Memory B cell (primary cell): ENCODE measurements at regions not wholly inside any gene's neighbourhood (a gene's known extent, or its start where the extent isn't known, plus 50 kb on each side); places are given as distances from the start of the nearest gene placed in this dataset.
"Not testable (repeated sequence)": the region's sequence is repeated elsewhere in the genome, so short reads cannot be mapped to it uniquely, and the experiment has no call there.

ENCODE experiments used
- ATAC-seq: fragments of 150-1000 bp; cut with Tn5 transposase; 2 replicates; pipeline ENCODE4 v1.10.0; 2021; ENCODE audit warnings: low read depth, mild to moderate bottlenecking, moderate library complexity
- DNase-seq, 2 donors: peaks; one replicate each; pipeline ENCODE4 v3.0.0; 2022; ENCODE audit warnings: low spot score in 2 of 2
- H3K27ac Mint-ChIP-seq: one replicate; pipeline ENCODE4 v1.8.0; 2022; ENCODE audit warnings: mild to moderate bottlenecking, moderate library complexity, mixed read lengths
- H3K27me3 Mint-ChIP-seq: one replicate; pipeline ENCODE4 v1.8.0; 2022; ENCODE audit warnings: mixed read lengths
- H3K36me3 Mint-ChIP-seq: one replicate; pipeline ENCODE4 v1.8.0; 2022; ENCODE audit warnings: mild to moderate bottlenecking, mixed read lengths
- H3K4me1 Mint-ChIP-seq: one replicate; pipeline ENCODE4 v1.8.0; 2022; ENCODE audit warnings: mixed read lengths
- H3K4me3 Mint-ChIP-seq: one replicate; pipeline ENCODE4 v1.8.0; 2022; ENCODE audit warnings: mild to moderate bottlenecking, moderate library complexity, mixed read lengths
- H3K9me3 Mint-ChIP-seq: one replicate; pipeline ENCODE4 v1.8.0; 2022; ENCODE audit warnings: mixed read lengths

DNA sequence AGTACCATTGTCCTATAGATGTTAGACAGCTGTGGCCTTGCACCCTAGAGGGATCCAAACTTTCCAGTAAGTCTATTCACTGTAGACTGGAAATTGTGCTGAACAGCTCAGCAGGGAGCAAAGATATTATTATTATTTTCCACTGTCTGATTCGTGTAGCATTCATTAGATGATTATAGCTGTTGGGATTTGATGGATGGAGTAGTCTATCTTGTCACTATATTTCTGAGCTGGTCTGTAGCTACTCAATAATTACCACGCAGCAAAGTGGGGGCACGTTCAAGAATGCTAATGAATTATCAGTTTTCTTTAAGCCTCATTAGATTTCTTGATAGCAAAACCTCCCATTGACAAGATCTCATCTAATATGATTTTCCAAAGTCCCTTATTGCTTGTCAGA lies 113.2 kb downstream of the RTP4 start:
- no peaks in the 10 kb centered on the region for H3K36me3 Mint-ChIP-seq
- H3K4me1 Mint-ChIP-seq, result no peaks in the 10 kb centered on the region
- peaks cover 3% of the 10 kb centered on the region for H3K9me3 Mint-ChIP-seq
- DNase-seq (no peak), ATAC-seq (no peak)
- H3K4me3 Mint-ChIP-seq, result no peak overlapping the region
- peaks cover 19% of the 10 kb centered on the region for H3K27me3 Mint-ChIP-seq
- H3K27ac Mint-ChIP-seq, result no peak overlapping the region

DNA sequence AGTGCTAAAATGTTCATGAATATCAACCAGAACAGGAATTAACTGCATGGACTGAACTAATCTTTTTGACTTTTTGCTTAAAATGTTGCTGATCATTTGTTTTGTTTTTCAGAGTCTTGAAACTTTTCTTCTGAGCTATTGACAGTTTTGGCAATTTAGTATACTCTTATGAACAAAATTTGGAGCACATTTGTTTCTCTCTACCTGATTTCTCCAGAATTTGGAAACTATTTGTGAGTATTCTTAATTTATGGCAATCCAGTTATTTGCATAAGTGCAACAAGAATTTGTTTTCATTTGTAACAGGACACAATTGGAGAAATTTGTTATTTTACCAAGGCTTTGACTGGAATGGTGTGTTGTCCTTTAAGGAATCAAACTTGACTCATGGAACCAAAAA lies 107.4 kb downstream of the RTP4 start:
- not testable (repeated sequence) for H3K27ac Mint-ChIP-seq, ATAC-seq, DNase-seq, H3K27me3 Mint-ChIP-seq, H3K36me3 Mint-ChIP-seq, H3K4me1 Mint-ChIP-seq, H3K4me3 Mint-ChIP-seq
- peaks cover 11% of the 10 kb centered on the region for H3K9me3 Mint-ChIP-seq

GRCh38 chr3:187473778-187474406 lies 105.7 kb downstream of the RTP4 start:
- peaks cover 10% of the 10 kb centered on the region for H3K27me3 Mint-ChIP-seq
- no peak overlapping the region for H3K4me3 Mint-ChIP-seq
- H3K4me1 Mint-ChIP-seq, result no peaks in the 10 kb centered on the region
- DNase-seq, result no peak
- H3K27ac Mint-ChIP-seq, result no peak overlapping the region
- H3K36me3 Mint-ChIP-seq, result peaks cover 2% of the 10 kb centered on the region
- H3K9me3 Mint-ChIP-seq, result peaks cover 13% of the 10 kb centered on the region
- no peak for ATAC-seq

GRCh38 chr3:187466306-187466705 lies 98.1 kb downstream of the RTP4 start:
- not testable (repeated sequence) for H3K4me1 Mint-ChIP-seq, H3K4me3 Mint-ChIP-seq, H3K27ac Mint-ChIP-seq, H3K9me3 Mint-ChIP-seq, ATAC-seq, DNase-seq, H3K36me3 Mint-ChIP-seq
- peaks cover 29% of the 10 kb centered on the region for H3K27me3 Mint-ChIP-seq

DNA sequence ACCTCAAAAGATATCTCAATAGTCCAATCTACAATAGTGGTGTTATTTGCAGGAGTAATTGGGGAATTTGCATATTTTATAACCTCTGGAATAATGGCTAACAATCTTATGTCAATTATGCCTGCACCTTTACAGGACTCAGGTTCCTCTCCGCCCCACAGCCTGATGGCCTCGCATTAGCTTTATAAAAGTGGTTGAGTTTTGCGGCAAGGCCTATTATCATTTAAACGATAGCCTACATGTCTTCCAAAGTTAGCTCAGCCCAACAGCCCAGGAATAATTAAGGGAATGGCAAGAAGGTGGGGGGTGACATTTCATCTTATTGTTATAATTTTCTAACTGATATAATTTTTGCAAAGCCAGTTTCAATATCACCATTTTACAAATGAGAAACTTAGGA lies 97.3 kb downstream of the RTP4 start:
- Mint-ChIP-seq H3K27me3 (peaks cover 26% of the 10 kb centered on the region), H3K36me3 (no peaks in the 10 kb centered on the region), H3K4me1 (no peaks in the 10 kb centered on the region), H3K4me3 (no peak overlapping the region), H3K9me3 (peaks cover 3% of the 10 kb centered on the region), H3K27ac (no peak overlapping the region)
- no peak for ATAC-seq
- no peak for DNase-seq

DNA sequence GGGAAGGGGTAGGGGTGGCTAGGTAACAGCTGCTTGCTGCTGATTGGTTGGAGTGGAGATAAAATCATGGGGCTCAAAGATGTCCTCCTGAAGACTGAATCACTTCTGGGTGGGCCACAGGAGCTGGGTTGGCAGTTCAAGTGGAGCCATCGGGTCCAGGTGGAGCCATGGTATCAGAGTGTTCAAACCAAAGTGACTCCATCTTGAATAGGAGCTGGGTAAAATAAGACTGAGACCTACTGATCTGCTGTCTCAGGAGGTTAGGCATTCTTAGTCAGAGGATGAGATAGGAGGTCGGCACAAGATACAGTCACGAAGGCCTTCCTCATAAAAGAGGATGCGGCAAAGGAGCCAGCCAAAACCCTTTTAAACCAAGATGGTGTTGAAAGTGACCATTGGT lies 96.5 kb downstream of the RTP4 start:
- Mint-ChIP-seq H3K36me3 (no peaks in the 10 kb centered on the region), H3K27me3 (peaks cover 21% of the 10 kb centered on the region), H3K4me3 (no peak overlapping the region), H3K4me1 (no peaks in the 10 kb centered on the region), H3K27ac (no peak overlapping the region), H3K9me3 (peaks cover 2% of the 10 kb centered on the region)
- no peak for ATAC-seq
- no peak for DNase-seq

GRCh38 chr3:187458921-187459320 lies 90.7 kb downstream of the RTP4 start:
- H3K4me1 Mint-ChIP-seq, result no peaks in the 10 kb centered on the region
- no peaks in the 10 kb centered on the region for H3K36me3 Mint-ChIP-seq
- no peak for DNase-seq
- H3K4me3 Mint-ChIP-seq, result no peak overlapping the region
- no peaks in the 10 kb centered on the region for H3K9me3 Mint-ChIP-seq
- no peak for ATAC-seq
- peaks cover 24% of the 10 kb centered on the region for H3K27me3 Mint-ChIP-seq
- H3K27ac Mint-ChIP-seq, result no peak overlapping the region

DNA sequence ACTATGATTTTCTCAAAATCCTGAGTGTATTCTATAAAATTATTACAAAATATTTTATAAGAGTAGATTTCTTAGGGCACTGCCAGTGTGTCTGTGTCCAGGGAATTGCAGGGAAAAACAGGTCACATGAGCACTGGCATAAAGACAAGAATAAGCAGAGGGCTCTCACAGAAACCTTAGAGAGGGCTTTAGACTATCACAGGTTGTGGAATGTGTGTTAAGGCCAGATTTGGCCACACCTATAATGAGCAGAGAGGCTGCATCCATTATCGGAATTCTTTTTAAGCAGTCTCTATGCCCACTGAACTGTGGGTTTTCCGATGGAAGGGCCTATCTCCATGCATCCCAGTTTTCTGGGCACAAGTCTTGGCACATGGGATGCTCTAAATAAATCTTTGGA lies 90.2 kb downstream of the RTP4 start:
- H3K27me3 Mint-ChIP-seq, result peaks cover 21% of the 10 kb centered on the region
- no peak for ATAC-seq
- H3K4me3 Mint-ChIP-seq, result no peak overlapping the region
- no peaks in the 10 kb centered on the region for H3K36me3 Mint-ChIP-seq
- no peaks in the 10 kb centered on the region for H3K4me1 Mint-ChIP-seq
- no peak overlapping the region for H3K27ac Mint-ChIP-seq
- H3K9me3 Mint-ChIP-seq, result no peaks in the 10 kb centered on the region
- DNase-seq, result no peak

DNA sequence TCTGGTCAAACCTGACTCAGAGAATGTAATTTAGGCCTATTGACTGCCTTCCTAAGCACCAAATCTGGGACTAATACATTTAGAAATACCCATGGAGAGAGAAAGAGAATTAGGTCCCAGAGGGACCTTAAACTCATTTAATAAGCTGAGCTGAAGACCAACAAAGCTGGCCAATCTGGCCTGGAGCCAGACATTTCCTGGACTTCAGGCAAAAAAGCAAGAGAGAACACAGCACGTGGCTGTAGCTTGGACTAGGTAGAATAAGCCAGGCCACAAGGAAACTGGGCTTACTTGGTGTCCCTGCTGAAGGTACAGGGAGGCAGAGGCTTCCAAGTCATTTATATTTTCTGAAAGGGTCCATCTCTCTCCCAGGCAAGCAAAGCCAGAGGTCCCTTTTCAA lies 88.1 kb downstream of the RTP4 start:
- H3K4me3 Mint-ChIP-seq, result no peak overlapping the region
- H3K36me3 Mint-ChIP-seq, result no peaks in the 10 kb centered on the region
- DNase-seq (no peak), ATAC-seq (no peak)
- H3K27ac Mint-ChIP-seq, result no peak overlapping the region
- no peaks in the 10 kb centered on the region for H3K9me3 Mint-ChIP-seq
- peaks cover 17% of the 10 kb centered on the region for H3K27me3 Mint-ChIP-seq
- H3K4me1 Mint-ChIP-seq, result no peaks in the 10 kb centered on the region

GRCh38 chr3:187454085-187454815 lies 86.1 kb downstream of the RTP4 start:
- peaks cover 15% of the 10 kb centered on the region for H3K27me3 Mint-ChIP-seq
- ATAC-seq (no peak), DNase-seq (no peak)
- no peaks in the 10 kb centered on the region for H3K9me3 Mint-ChIP-seq
- no peak overlapping the region for H3K4me3 Mint-ChIP-seq
- no peaks in the 10 kb centered on the region for H3K4me1 Mint-ChIP-seq
- no peaks in the 10 kb centered on the region for H3K36me3 Mint-ChIP-seq
- no peak overlapping the region for H3K27ac Mint-ChIP-seq

DNA sequence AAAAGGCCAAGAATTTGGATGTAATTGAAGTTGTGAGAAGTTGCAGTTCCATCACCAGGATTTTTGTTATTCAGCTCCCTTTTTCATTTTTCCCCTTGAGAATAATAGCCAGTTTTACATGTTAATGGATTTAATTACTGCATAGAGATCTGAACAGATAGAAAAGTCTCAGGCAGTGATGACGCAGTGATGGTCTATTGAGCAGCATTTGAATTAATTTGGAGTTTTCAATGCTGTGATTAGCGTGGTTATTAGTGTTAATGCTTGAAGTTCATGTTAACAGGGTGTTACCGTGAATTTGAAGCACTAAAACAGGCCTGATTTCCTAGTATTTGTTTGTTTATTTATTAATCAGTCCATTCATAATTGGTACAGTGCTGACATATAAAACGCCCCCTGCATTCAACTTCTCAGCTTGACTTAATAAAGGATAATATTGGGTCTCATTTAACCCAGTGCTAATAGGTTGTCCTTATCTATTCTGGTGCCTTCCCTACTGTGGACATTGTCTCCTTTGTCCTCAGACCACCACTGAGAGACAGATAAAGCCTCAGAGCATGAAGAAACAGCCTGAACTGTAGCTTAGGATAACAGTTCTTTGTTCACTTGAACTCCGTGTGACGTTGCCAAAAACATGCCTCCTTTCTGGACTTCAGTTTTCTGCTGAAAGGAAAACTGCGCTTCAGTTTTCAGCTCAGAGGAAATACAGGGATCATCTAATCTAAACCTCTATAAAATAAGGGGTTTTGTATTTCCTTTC lies 82.4 kb downstream of the RTP4 start:
- no peaks in the 10 kb centered on the region for H3K36me3 Mint-ChIP-seq
- no peak overlapping the region for H3K27ac Mint-ChIP-seq
- peaks cover 6% of the 10 kb centered on the region for H3K27me3 Mint-ChIP-seq
- no peaks in the 10 kb centered on the region for H3K4me1 Mint-ChIP-seq
- H3K9me3 Mint-ChIP-seq, result no peaks in the 10 kb centered on the region
- DNase-seq, result no peak
- H3K4me3 Mint-ChIP-seq, result no peak overlapping the region
- ATAC-seq, result no peak

DNA sequence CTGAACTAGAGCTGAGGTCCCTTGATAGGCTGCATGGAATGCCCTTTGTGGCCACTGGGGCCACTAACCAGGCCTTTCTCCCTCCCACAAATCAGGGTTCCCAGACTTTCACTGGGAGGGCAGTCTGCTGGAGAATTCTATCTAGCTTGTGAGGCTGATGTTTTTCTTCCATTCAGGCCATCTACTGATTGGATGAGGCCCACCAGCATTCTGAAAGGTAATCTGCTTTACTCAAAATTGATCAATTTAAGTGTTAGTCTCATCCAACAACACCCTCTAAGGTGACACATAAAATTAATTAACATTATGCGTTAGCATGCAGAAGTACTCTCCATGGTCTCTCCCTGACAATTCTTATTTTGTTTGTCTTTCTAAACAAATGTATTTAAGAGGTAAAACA lies 80.5 kb downstream of the RTP4 start:
- H3K36me3 Mint-ChIP-seq, result no peaks in the 10 kb centered on the region
- H3K27me3 Mint-ChIP-seq, result peaks cover 3% of the 10 kb centered on the region
- no peak overlapping the region for H3K4me3 Mint-ChIP-seq
- H3K27ac Mint-ChIP-seq, result no peak overlapping the region
- H3K4me1 Mint-ChIP-seq, result no peaks in the 10 kb centered on the region
- no peak for ATAC-seq
- no peak for DNase-seq
- no peaks in the 10 kb centered on the region for H3K9me3 Mint-ChIP-seq

DNA sequence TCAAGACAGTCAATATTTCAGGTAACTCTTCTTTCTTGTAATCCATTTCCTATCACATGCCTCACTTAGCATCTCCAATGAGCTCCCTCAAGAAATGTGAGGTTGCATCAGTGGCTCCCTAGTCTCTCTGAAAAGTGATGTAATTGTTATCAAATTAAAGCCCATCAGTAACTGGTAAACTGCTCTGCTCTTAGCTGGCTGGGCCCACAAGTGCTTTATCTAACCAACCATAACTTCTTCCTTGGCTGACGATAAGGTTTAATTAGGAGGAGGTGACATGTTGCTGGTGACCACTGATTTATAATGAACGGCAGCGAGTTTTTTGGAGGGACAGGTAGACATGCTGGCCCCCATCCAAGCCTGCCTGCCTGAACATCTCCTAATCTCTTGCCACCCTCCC lies 79.6 kb downstream of the RTP4 start:
- Mint-ChIP-seq H3K36me3 (no peaks in the 10 kb centered on the region), H3K27ac (no peak overlapping the region), H3K4me3 (no peak overlapping the region), H3K4me1 (no peaks in the 10 kb centered on the region), H3K9me3 (no peaks in the 10 kb centered on the region), H3K27me3 (peaks cover 2% of the 10 kb centered on the region)
- ATAC-seq (no peak), DNase-seq (no peak)

- Mint-ChIP-seq H3K4me3 (no peak overlapping the region), H3K36me3 (no peaks in the 10 kb centered on the region), H3K27me3 (peaks cover 2% of the 10 kb centered on the region), H3K9me3 (no peaks in the 10 kb centered on the region), H3K27ac (no peak overlapping the region), H3K4me1 (no peaks in the 10 kb centered on the region)
- no peak for DNase-seq
- no peak for ATAC-seq
Observed at GRCh38 chr3:187445356-187445755, 77.2 kb downstream of the RTP4 start.
